MCF 10A (cell line): ENCODE measurements at regions not wholly inside any gene's neighbourhood (a gene's known extent, or its start where the extent isn't known, plus 50 kb on each side); places are given as distances from the start of the nearest gene placed in this dataset.

Source experiments
- BruUV-seq: library from RNA; stranded (reverse); fragments of 400-500 nt; replicated peaks from 2 replicates; lab custom pipeline; 2021; lab: Mats Ljungman, UMichigan
- CTCF ChIA-PET: fragments of 300-600 bp; sonication (Branson Sonifier 250); formaldehyde crosslinking; extraction: SDS; loops from one replicate; lab custom pipeline; 2021; ENCODE audit warnings: antibody characterized with exemption, inconsistent platforms; lab: Yijun Ruan, JAX
- POLR2A ChIA-PET: fragments of 300-600, 350-650 bp; sonication (Branson Sonifier 250); formaldehyde crosslinking; extraction: SDS; loops from one replicate; lab custom pipeline; 2020; ENCODE audit warnings: antibody characterized with exemption, inconsistent platforms; lab: Yijun Ruan, JAX
- DNase-seq: peaks from one replicate; pipeline ENCODE4 v3.0.0-alpha.2; 2018; ENCODE audit not compliant: unreplicated experiment
- H3K27ac Mint-ChIP-seq: one replicate; pipeline ENCODE4 v1.8.0; 2022; ENCODE audit warnings: mild to moderate bottlenecking, low read depth, mixed read lengths; ENCODE audit not compliant: unreplicated experiment
- H3K27me3 Mint-ChIP-seq: one replicate; pipeline ENCODE4 v1.8.0; 2022; ENCODE audit warnings: mixed read lengths; ENCODE audit not compliant: insufficient read depth, unreplicated experiment
- H3K36me3 Mint-ChIP-seq: one replicate; pipeline ENCODE4 v1.8.0; 2022; ENCODE audit warnings: mild to moderate bottlenecking, moderate library complexity, mixed read lengths; ENCODE audit not compliant: insufficient read depth, unreplicated experiment
- H3K4me1 Mint-ChIP-seq: one replicate; pipeline ENCODE4 v1.8.0; 2022; ENCODE audit warnings: mixed read lengths; ENCODE audit not compliant: insufficient read depth, unreplicated experiment
- H3K4me3 Mint-ChIP-seq: one replicate; pipeline ENCODE4 v1.8.0; 2022; ENCODE audit warnings: mild to moderate bottlenecking, moderate library complexity, mixed read lengths; ENCODE audit not compliant: unreplicated experiment
- H3K9me3 Mint-ChIP-seq: one replicate; pipeline ENCODE4 v1.8.0; 2022; ENCODE audit warnings: mixed read lengths; ENCODE audit not compliant: unreplicated experiment
- CTCF ChIP-seq: fragments of 200-600 bp; IDR thresholded peaks from one replicate; pipeline ENCODE4 v1.8.0; 2022; ENCODE audit warnings: antibody characterized with exemption, mild to moderate bottlenecking; ENCODE audit not compliant: unreplicated experiment
- intact Hi-C: fragments of 100-400 bp; cut with micrococcal nuclease; formaldehyde crosslinking; loops from 2 replicates; pipeline ENCODE4 v1.14.1; 2022

GRCh38 chr5:68755293-68755692 lies 338.5 kb upstream of the SLC30A5 start:
- peaks cover 59% of the 10 kb centered on the region for H3K27me3 Mint-ChIP-seq
- CTCF ChIA-PET = no interaction called here
- BruUV-seq = no TSS peak
- POLR2A ChIA-PET = no interaction called here
- intact Hi-C loops = no loop called here
- H3K4me3 Mint-ChIP-seq = no peak overlapping the region
- H3K9me3 Mint-ChIP-seq = no peaks in the 10 kb centered on the region
- no peak for TF ChIP-seq CTCF
- H3K36me3 Mint-ChIP-seq = no peaks in the 10 kb centered on the region
- no peaks in the 10 kb centered on the region for H3K4me1 Mint-ChIP-seq
- H3K27ac Mint-ChIP-seq = no peak overlapping the region
- DNase-seq = no peak

- intact Hi-C loops = no loop called here
- no TSS peak for BruUV-seq
- Mint-ChIP-seq H3K4me3 (no peak overlapping the region), H3K36me3 (no peaks in the 10 kb centered on the region), H3K4me1 (no peaks in the 10 kb centered on the region), H3K9me3 (no peaks in the 10 kb centered on the region), H3K27me3 (peaks cover 43% of the 10 kb centered on the region), H3K27ac (no peak overlapping the region)
- DNase-seq = no peak
- CTCF ChIA-PET = no interaction called here
- POLR2A ChIA-PET = no interaction called here
- no peak for TF ChIP-seq CTCF
These were observed 336.8 kb upstream of the SLC30A5 start for GRCh38 chr5:68757006-68757405.

GRCh38 chr5:68757626-68758212 lies 336.1 kb upstream of the SLC30A5 start:
- peaks cover 38% of the 10 kb centered on the region for H3K27me3 Mint-ChIP-seq
- H3K27ac Mint-ChIP-seq = no peak overlapping the region
- H3K36me3 Mint-ChIP-seq = no peaks in the 10 kb centered on the region
- H3K9me3 Mint-ChIP-seq = no peaks in the 10 kb centered on the region
- no peak for DNase-seq
- POLR2A ChIA-PET = interaction anchor here (0.7 kb wide), 1 partner anchor 11 kb away, joined by 3 read pairs; no protein-coding TSS in a partner anchor
- intact Hi-C loops = no loop called here
- no peak overlapping the region for H3K4me3 Mint-ChIP-seq
- TF ChIP-seq CTCF = no peak
- CTCF ChIA-PET = no interaction called here
- no peaks in the 10 kb centered on the region for H3K4me1 Mint-ChIP-seq
- no TSS peak for BruUV-seq

- intact Hi-C loops = no loop called here
- no peak overlapping the region for H3K27ac Mint-ChIP-seq
- no peak overlapping the region for H3K4me3 Mint-ChIP-seq
- H3K9me3 Mint-ChIP-seq = no peaks in the 10 kb centered on the region
- H3K27me3 Mint-ChIP-seq = peaks cover 30% of the 10 kb centered on the region
- TF ChIP-seq CTCF = no peak
- BruUV-seq = no TSS peak
- POLR2A ChIA-PET = no interaction called here
- no peak for DNase-seq
- H3K36me3 Mint-ChIP-seq = no peaks in the 10 kb centered on the region
- CTCF ChIA-PET = no interaction called here
- no peaks in the 10 kb centered on the region for H3K4me1 Mint-ChIP-seq
These were observed 334.2 kb upstream of the SLC30A5 start for GRCh38 chr5:68759593-68759992.
